ENCODE measurements at regions not wholly inside any gene's neighbourhood (a gene's known extent, or its start where the extent isn't known, plus 50 kb on each side); places are given as distances from the start of the nearest gene placed in this dataset.
"Not testable (repeated sequence)": the region's sequence is repeated elsewhere in the genome, so short reads cannot be mapped to it uniquely, and the experiment has no call there.

- TF ChIP-seq, protein P1, sequence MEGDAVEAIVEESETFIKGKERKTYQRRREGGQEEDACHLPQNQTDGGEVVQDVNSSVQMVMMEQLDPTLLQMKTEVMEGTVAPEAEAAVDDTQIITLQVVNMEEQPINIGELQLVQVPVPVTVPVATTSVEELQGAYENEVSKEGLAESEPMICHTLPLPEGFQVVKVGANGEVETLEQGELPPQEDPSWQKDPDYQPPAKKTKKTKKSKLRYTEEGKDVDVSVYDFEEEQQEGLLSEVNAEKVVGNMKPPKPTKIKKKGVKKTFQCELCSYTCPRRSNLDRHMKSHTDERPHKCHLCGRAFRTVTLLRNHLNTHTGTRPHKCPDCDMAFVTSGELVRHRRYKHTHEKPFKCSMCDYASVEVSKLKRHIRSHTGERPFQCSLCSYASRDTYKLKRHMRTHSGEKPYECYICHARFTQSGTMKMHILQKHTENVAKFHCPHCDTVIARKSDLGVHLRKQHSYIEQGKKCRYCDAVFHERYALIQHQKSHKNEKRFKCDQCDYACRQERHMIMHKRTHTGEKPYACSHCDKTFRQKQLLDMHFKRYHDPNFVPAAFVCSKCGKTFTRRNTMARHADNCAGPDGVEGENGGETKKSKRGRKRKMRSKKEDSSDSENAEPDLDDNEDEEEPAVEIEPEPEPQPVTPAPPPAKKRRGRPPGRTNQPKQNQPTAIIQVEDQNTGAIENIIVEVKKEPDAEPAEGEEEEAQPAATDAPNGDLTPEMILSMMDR (IDR thresholded peaks at IDR 0.05): no peak
- no peaks in the 10 kb centered on the region for H3K4me1 ChIP-seq
- H3K27me3 ChIP-seq: no peaks in the 10 kb centered on the region
- no peak overlapping the region for H3K9ac ChIP-seq (ENCODE audit: low read depth in 2 of 2, low read length in 2 of 2)
- H3K27ac ChIP-seq: no peak overlapping the region
- H3K36me3 ChIP-seq: no peaks in the 10 kb centered on the region
- H3K9me3 ChIP-seq: no peaks in the 10 kb centered on the region
- DNase-seq: peak; percentile 48
- intact Hi-C loops (cut with DNase I): no loop called here
- no peak overlapping the region for H3K4me3 ChIP-seq
These were observed 107.6 kb upstream of the SPATA12 start for GRCh38 chr3:56952846-56953245.

DNA sequence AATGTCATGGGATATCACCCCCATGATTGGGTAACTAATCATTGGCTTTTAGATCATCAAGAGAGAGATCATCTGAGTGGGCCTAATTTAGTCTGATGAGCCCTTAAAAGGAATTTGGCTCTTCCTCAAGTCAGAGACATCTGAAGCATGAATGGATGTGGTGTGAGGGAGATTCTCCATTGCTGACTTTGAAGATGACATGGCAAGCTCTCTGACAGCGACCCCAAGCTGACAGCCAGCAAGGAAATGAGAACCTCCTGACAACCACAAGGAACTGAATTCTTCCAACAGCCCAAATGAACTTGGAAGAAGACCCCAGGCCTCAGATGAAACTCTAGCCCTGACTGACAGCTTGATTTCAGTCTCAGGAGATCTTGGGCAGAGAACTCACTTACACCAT is 108.4 kb upstream of the SPATA12 start:
- no peak for DNase-seq
- no peaks in the 10 kb centered on the region for H3K27me3 ChIP-seq
- H3K36me3 ChIP-seq: no peaks in the 10 kb centered on the region
- TF ChIP-seq, protein P1 (IDR thresholded peaks at IDR 0.05): no peak
- intact Hi-C loops (cut with DNase I): no loop called here
- H3K27ac ChIP-seq: no peak overlapping the region
- H3K4me1 ChIP-seq: no peaks in the 10 kb centered on the region
- H3K9me3 ChIP-seq: no peaks in the 10 kb centered on the region
- H3K4me3 ChIP-seq: no peak overlapping the region
- H3K9ac ChIP-seq (ENCODE audit: low read depth in 2 of 2, low read length in 2 of 2): no peak overlapping the region

GRCh38 chr3:56951366-56951765 is 109.1 kb upstream of the SPATA12 start:
- H3K27me3 ChIP-seq: no peaks in the 10 kb centered on the region
- H3K9ac ChIP-seq (ENCODE audit: low read depth in 2 of 2, low read length in 2 of 2): no peak overlapping the region
- no peak for DNase-seq
- H3K9me3 ChIP-seq: no peaks in the 10 kb centered on the region
- H3K4me1 ChIP-seq: no peaks in the 10 kb centered on the region
- H3K27ac ChIP-seq: no peak overlapping the region
- H3K4me3 ChIP-seq: no peak overlapping the region
- TF ChIP-seq, protein P1 (IDR thresholded peaks at IDR 0.05): no peak
- no peaks in the 10 kb centered on the region for H3K36me3 ChIP-seq
- intact Hi-C loops (cut with DNase I): no loop called here

DNA sequence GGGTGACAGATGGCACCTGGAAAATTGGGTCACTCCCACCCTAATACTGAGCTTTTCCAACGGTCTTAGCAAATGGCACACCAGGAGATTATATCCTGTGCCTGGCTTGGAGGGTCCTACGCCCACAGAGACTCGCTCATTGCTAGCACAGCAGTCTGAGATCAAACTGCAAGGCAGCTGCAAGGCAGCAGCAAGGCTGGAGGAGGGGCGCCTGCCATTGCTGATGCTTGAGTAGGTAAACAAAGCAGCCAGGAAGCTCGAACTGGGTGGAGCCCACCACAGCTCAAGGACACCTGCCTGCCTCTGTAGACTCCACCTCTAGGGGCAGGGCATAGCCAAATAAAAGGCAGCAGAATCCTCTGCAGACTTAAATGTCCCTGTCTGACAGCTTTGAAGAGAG is 115.1 kb upstream of the SPATA12 start:
- H3K4me3 ChIP-seq; DNase-seq; H3K27me3 ChIP-seq; H3K4me1 ChIP-seq; H3K9ac ChIP-seq (ENCODE audit: low read depth in 2 of 2, low read length in 2 of 2); intact Hi-C loops (cut with DNase I); H3K9me3 ChIP-seq; H3K27ac ChIP-seq; H3K36me3 ChIP-seq: not testable (repeated sequence)

GRCh38 chr3:56942523-56942922 is 117.9 kb upstream of the SPATA12 start:
- Histone ChIP-seq H3K36me3 (no peaks in the 10 kb centered on the region), H3K9me3 (no peaks in the 10 kb centered on the region), H3K27ac (no peak overlapping the region), H3K27me3 (no peaks in the 10 kb centered on the region), H3K4me1 (no peaks in the 10 kb centered on the region), H3K4me3 (no peak overlapping the region), H3K9ac (ENCODE audit: low read depth in 2 of 2, low read length in 2 of 2) (no peak overlapping the region)
- DNase-seq: no peak
- TF ChIP-seq, protein P1 (IDR thresholded peaks at IDR 0.05): no peak
- intact Hi-C loops (cut with DNase I): no loop called here

DNA sequence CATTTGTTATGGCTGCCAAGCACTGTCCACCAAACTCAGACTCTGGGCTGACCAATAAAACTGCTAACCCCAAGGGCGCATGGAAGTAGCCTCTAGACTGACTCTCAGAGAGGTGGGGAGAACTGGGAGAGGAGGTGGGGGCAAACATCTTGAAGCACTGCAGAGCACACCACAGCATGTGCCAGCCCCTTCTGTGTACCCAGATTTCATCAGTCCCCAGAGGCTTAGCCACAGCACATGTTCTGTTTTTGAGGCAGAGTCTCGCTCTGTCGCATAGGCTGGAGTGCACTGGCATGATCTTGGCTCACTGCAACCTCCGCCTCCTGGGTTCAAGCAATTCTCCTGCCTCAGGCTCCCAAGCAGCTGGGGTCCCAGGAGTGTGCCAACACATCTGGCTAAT is 119.5 kb upstream of the SPATA12 start:
- Histone ChIP-seq H3K27ac (no peak overlapping the region), H3K27me3 (no peaks in the 10 kb centered on the region), H3K9ac (ENCODE audit: low read depth in 2 of 2, low read length in 2 of 2) (no peak overlapping the region), H3K36me3 (no peaks in the 10 kb centered on the region), H3K4me1 (no peaks in the 10 kb centered on the region), H3K9me3 (no peaks in the 10 kb centered on the region), H3K4me3 (no peak overlapping the region)
- TF ChIP-seq, protein P1 (IDR thresholded peaks at IDR 0.05): no peak
- intact Hi-C loops (cut with DNase I): no loop called here
- no peak for DNase-seq

Data from colonic mucosa (tissue), 4 donors.